ENCODE measurements at regions not wholly inside any gene's neighbourhood (a gene's known extent, or its start where the extent isn't known, plus 50 kb on each side); places are given as distances from the start of the nearest gene placed in this dataset.

- TF ChIP-seq GATA2 (IDR thresholded peaks at IDR 0.05; ENCODE audit: low read depth, low read length) (no peak), GATA3 (IDR thresholded peaks at IDR 0.05; ENCODE audit: low read depth, low read length) (no peak)
These were observed 454.4 kb downstream of the C4orf33 start for GRCh38 chr4:129550281-129550785.
